ENCODE measurements at regions not wholly inside any gene's neighbourhood (a gene's known extent, or its start where the extent isn't known, plus 50 kb on each side); places are given as distances from the start of the nearest gene placed in this dataset.

DNA sequence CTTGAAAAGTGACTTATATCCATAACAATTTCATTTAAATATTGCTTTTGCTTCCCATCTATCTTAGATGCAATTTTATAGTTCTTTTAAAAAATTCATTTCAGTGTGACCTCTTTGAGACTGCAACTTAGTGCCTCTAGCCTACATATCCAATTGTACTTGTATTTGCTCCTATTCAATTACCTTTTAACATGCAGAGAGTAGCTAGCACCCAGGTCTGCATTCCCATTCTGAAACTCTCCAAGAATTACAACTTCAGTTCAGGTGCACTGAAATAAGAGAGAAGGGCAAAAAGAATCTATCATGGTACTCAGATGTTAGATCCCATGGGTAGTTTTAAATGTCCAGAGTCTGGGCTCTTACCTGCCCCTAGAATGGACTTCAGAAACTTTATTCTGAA lies 765.4 kb upstream of the SLC35B3 start:
- TF ChIP-seq, protein P1, sequence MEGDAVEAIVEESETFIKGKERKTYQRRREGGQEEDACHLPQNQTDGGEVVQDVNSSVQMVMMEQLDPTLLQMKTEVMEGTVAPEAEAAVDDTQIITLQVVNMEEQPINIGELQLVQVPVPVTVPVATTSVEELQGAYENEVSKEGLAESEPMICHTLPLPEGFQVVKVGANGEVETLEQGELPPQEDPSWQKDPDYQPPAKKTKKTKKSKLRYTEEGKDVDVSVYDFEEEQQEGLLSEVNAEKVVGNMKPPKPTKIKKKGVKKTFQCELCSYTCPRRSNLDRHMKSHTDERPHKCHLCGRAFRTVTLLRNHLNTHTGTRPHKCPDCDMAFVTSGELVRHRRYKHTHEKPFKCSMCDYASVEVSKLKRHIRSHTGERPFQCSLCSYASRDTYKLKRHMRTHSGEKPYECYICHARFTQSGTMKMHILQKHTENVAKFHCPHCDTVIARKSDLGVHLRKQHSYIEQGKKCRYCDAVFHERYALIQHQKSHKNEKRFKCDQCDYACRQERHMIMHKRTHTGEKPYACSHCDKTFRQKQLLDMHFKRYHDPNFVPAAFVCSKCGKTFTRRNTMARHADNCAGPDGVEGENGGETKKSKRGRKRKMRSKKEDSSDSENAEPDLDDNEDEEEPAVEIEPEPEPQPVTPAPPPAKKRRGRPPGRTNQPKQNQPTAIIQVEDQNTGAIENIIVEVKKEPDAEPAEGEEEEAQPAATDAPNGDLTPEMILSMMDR (conservative IDR thresholded peaks at IDR 0.05; ENCODE audit: control insufficient read depth, insufficient read depth, low read depth, low read length) = no peak
- H3K4me3 ChIP-seq (ENCODE audit: control insufficient read depth, low read depth, low read length) = no peak overlapping the region
- no peak for DNase-seq (ENCODE audit: low read depth)

DNA sequence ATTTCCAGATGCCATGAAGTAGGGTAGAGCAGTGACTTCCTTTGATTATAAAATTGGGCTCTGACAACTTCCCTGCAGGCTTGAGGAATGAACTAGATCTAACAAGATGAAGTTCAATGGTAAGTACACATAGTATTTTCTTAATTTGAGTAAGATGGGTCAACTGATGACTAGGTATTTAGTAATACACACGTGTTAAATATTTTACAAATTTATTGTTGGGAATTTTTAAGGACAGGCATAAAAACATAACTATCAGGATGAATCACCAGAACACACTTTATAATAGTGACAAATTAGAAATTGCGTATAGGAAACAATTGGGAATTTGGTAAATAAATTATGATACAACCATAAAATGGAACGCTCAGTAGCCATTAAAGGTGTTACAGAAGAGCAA lies 762.4 kb upstream of the SLC35B3 start:
- DNase-seq (ENCODE audit: low read depth) = no peak
- TF ChIP-seq, protein P1 (conservative IDR thresholded peaks at IDR 0.05; ENCODE audit: control insufficient read depth, insufficient read depth, low read depth, low read length) = no peak
- no peak overlapping the region for H3K4me3 ChIP-seq (ENCODE audit: control insufficient read depth, low read depth, low read length)

DNA sequence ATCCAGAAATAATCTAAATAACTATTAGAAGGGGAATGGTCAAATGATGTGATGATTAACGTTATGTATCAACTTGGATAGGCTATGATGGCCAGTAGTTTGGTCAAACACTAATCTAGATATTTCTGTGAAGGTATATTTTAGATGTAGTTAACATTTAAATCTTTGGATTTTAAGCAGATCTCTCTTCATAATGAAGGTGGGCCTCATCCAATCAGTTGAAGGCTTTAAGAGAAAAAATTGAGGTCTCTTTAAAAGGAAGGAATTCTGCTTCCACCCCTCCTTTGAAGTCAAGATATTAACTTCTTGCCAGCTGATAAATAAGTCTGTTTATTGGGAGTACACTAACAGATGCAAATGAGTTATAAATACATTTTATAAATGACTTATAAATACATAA lies 760.0 kb upstream of the SLC35B3 start:
- DNase-seq (ENCODE audit: low read depth) = no peak
- TF ChIP-seq, protein P1 (conservative IDR thresholded peaks at IDR 0.05; ENCODE audit: control insufficient read depth, insufficient read depth, low read depth, low read length) = no peak
- H3K4me3 ChIP-seq (ENCODE audit: control insufficient read depth, low read depth, low read length) = no peak overlapping the region

DNA sequence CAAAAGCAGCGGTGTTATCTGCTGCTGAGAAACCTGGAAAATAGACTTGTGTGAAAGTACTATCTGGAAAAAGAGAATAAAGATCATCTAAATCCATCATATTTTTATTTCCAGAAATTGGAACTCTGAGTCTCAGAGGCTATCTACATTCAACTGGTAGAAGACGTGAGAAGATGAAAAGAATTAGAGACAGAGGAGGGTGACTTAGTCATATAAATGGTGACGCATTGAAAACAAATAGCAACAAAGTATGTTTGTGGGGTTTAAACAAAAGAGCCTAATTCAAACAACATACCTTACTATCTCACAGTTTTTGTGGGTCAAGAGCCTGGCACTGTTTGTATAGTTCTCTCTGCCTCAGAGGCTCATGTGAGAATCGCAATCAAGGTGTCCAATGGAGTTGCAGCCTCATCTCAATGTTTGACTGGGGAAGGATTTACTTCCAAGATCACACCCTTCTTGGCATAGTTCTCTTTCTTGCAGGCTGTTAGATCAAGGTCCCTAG lies 757.1 kb upstream of the SLC35B3 start:
- H3K4me3 ChIP-seq (ENCODE audit: control insufficient read depth, low read depth, low read length) = no peak overlapping the region
- TF ChIP-seq, protein P1 (conservative IDR thresholded peaks at IDR 0.05; ENCODE audit: control insufficient read depth, insufficient read depth, low read depth, low read length) = no peak
- no peak for DNase-seq (ENCODE audit: low read depth)

GRCh38 chr6:9186148-9186547 lies 750.8 kb upstream of the SLC35B3 start:
- no peak for DNase-seq (ENCODE audit: low read depth)
- H3K4me3 ChIP-seq (ENCODE audit: control insufficient read depth, low read depth, low read length) = no peak overlapping the region
- TF ChIP-seq, protein P1 (conservative IDR thresholded peaks at IDR 0.05; ENCODE audit: control insufficient read depth, insufficient read depth, low read depth, low read length) = no peak

DNA sequence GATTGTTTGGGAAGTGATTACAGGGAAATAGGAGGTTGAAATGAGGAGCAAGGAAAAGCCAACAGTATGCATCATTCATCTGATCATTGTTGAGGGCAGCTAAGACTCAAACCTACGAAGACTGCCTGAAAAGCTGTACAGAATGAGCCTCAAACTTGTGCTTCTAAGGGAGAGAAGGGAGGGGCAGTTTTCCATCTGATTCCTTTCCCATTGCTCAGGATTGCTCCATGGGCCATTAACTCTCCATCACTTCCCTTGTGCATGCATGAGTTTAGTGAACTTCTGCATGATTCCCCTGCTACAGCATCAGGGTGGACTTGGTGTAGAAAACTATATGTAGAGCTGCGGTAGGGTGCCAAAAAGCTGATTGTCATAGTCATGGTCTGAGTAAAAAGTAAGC lies 742.7 kb upstream of the SLC35B3 start:
- no peak for DNase-seq (ENCODE audit: low read depth)

More for the DNA sequence above, 742.7 kb upstream of the SLC35B3 start:
- TF ChIP-seq, protein P1 (conservative IDR thresholded peaks at IDR 0.05; ENCODE audit: control insufficient read depth, insufficient read depth, low read depth, low read length) = no peak
- no peak overlapping the region for H3K4me3 ChIP-seq (ENCODE audit: control insufficient read depth, low read depth, low read length)
